ENCODE measurements at regions not wholly inside any gene's neighbourhood (a gene's known extent, or its start where the extent isn't known, plus 50 kb on each side); places are given as distances from the start of the nearest gene placed in this dataset.
A peak's percentile ranks its signal among the peaks of the same experiment; 100 is the strongest.

GRCh38 chr15:46080016-46080415 lies 445.2 kb downstream of the SQOR start:
- TF ChIP-seq GATA2 (IDR thresholded peaks at IDR 0.05; ENCODE audit: low read depth, low read length) (peak; percentile 50), GATA3 (IDR thresholded peaks at IDR 0.05; ENCODE audit: low read depth, low read length) (no peak)
